OCI-LY7 (cell line): ENCODE measurements at regions not wholly inside any gene's neighbourhood (a gene's known extent, or its start where the extent isn't known, plus 50 kb on each side); places are given as distances from the start of the nearest gene placed in this dataset.
"Not testable (repeated sequence)": the region's sequence is repeated elsewhere in the genome, so short reads cannot be mapped to it uniquely, and the experiment has no call there.

Experiments
- BruUV-seq: library from RNA; stranded (reverse); fragments of 400-500 nt; replicated peaks from 2 replicates; lab custom pipeline; 2021; lab: Mats Ljungman, UMichigan
- CTCF ChIA-PET: fragments of 300-600 bp; sonication (Branson Sonifier 250); formaldehyde crosslinking; loops from one replicate; lab custom pipeline; 2022; ENCODE audit warnings: antibody characterized with exemption; ENCODE audit not compliant: unreplicated experiment; lab: Charles Lee
- POLR2A ChIA-PET: fragments of 300-600 bp; sonication (Branson Sonifier 250); formaldehyde crosslinking; loops from one replicate; lab custom pipeline; 2022; ENCODE audit warnings: antibody characterized with exemption; lab: Charles Lee
- DNase-seq: peaks from one replicate; pipeline ENCODE4 v3.0.0-alpha.2; 2015; ENCODE audit warnings: low spot score
- H2AFZ ChIP-seq: fragments of 200-600 bp; sonication (generic), shearing (Covaris generic); 2 replicates; pipeline ENCODE4 v1.6.1; 2014; ENCODE audit warnings: mild to moderate bottlenecking, antibody characterized with exemption, low read length, moderate library complexity
- H3K27ac ChIP-seq: fragments of 200-600 bp; sonication (generic); 2 replicates; pipeline ENCODE4 v1.5.1; 2014; ENCODE audit warnings: mixed run types, low read depth, mild to moderate bottlenecking, moderate library complexity, low read length, inconsistent platforms; ENCODE audit not compliant: poor library complexity, severe bottlenecking
- H3K36me3 ChIP-seq: fragments of 200-600 bp; sonication (generic); 2 replicates; pipeline ENCODE4 v1.6.1; 2014; ENCODE audit warnings: mild to moderate bottlenecking, antibody characterized with exemption, low read length, moderate library complexity, mixed read lengths; ENCODE audit not compliant: insufficient read depth
- H3K4me1 ChIP-seq: fragments of 200-600 bp; sonication (generic); 2 replicates; pipeline ENCODE4 v1.5.1; 2014; ENCODE audit warnings: mild to moderate bottlenecking, low read length; ENCODE audit not compliant: insufficient read depth, poor library complexity, severe bottlenecking
- H3K4me2 ChIP-seq: fragments of 200-600 bp; sonication (generic); 2 replicates; pipeline ENCODE4 v1.6.1; 2014; ENCODE audit warnings: mild to moderate bottlenecking, low read length
- H3K4me3 ChIP-seq: fragments of 200-600 bp; sonication (generic); 2 replicates; pipeline ENCODE4 v1.5.1; 2014; ENCODE audit warnings: mild to moderate bottlenecking, low read depth, low read length; ENCODE audit not compliant: poor library complexity, severe bottlenecking
- H3K79me2 ChIP-seq: fragments of 200-600 bp; sonication (generic); 2 replicates; pipeline ENCODE4 v1.6.1; 2016; ENCODE audit warnings: low read depth, mild to moderate bottlenecking, low read length, moderate library complexity, mixed read lengths; ENCODE audit not compliant: insufficient read depth
- H3K9me2 ChIP-seq: fragments of 200-600 bp; sonication (generic); 2 replicates; pipeline ENCODE4 v1.6.1; 2016; ENCODE audit warnings: mild to moderate bottlenecking, low read length, mixed read lengths; ENCODE audit not compliant: insufficient read depth
- H3K9me3 ChIP-seq: fragments of 200-600 bp; sonication (generic); 2 replicates; pipeline ENCODE4 v1.6.1; 2014; ENCODE audit warnings: mild to moderate bottlenecking, mixed run types, low read length, mixed read lengths
- H4K20me1 ChIP-seq: fragments of 200-600 bp; sonication (generic); 2 replicates; pipeline ENCODE4 v1.6.1; 2014; ENCODE audit warnings: mild to moderate bottlenecking, antibody characterized with exemption, low read length, moderate library complexity, mixed read lengths; ENCODE audit not compliant: insufficient read depth
- intact Hi-C: fragments of 100-400 bp; cut with micrococcal nuclease; formaldehyde crosslinking; loops from one replicate; pipeline ENCODE4 v1.10.0; 2022; ENCODE audit not compliant: unreplicated experiment

GRCh38 chr4:9076486-9076885 is 93.7 kb upstream of the FAM90A26 start:
- CTCF ChIA-PET, H3K36me3 ChIP-seq, H3K4me2 ChIP-seq, POLR2A ChIA-PET, H3K4me1 ChIP-seq, H3K4me3 ChIP-seq, BruUV-seq, H3K27ac ChIP-seq, H4K20me1 ChIP-seq, H3K79me2 ChIP-seq, DNase-seq, H2AFZ ChIP-seq, H3K9me3 ChIP-seq, intact Hi-C loops, H3K9me2 ChIP-seq: not testable (repeated sequence)

- H3K4me2 ChIP-seq, H3K9me3 ChIP-seq, BruUV-seq, H3K27ac ChIP-seq, H3K9me2 ChIP-seq, H3K4me3 ChIP-seq, POLR2A ChIA-PET, CTCF ChIA-PET, intact Hi-C loops, H4K20me1 ChIP-seq, H3K36me3 ChIP-seq, DNase-seq, H3K4me1 ChIP-seq, H2AFZ ChIP-seq, H3K79me2 ChIP-seq: not testable (repeated sequence)
Measured at GRCh38 chr4:9073371-9073770, 96.8 kb upstream of the FAM90A26 start.

GRCh38 chr4:9072521-9073220 is 97.5 kb upstream of the FAM90A26 start:
- H3K4me1 ChIP-seq, H3K36me3 ChIP-seq, POLR2A ChIA-PET, CTCF ChIA-PET, H3K27ac ChIP-seq, H3K4me3 ChIP-seq, H3K9me3 ChIP-seq, H2AFZ ChIP-seq, H3K4me2 ChIP-seq, BruUV-seq, DNase-seq, H3K79me2 ChIP-seq, H3K9me2 ChIP-seq, intact Hi-C loops, H4K20me1 ChIP-seq: not testable (repeated sequence)

GRCh38 chr4:9067923-9068322 is 102.3 kb upstream of the FAM90A26 start:
- H2AFZ ChIP-seq, H3K9me3 ChIP-seq, BruUV-seq, DNase-seq, H3K4me2 ChIP-seq, intact Hi-C loops, H3K27ac ChIP-seq, H3K79me2 ChIP-seq, H3K4me1 ChIP-seq, CTCF ChIA-PET, H3K36me3 ChIP-seq, H3K9me2 ChIP-seq, H4K20me1 ChIP-seq, H3K4me3 ChIP-seq, POLR2A ChIA-PET: not testable (repeated sequence)

- H3K4me2 ChIP-seq, intact Hi-C loops, H3K4me3 ChIP-seq, H3K79me2 ChIP-seq, BruUV-seq, DNase-seq, H3K9me2 ChIP-seq, POLR2A ChIA-PET, H3K27ac ChIP-seq, H3K4me1 ChIP-seq, H3K36me3 ChIP-seq, H2AFZ ChIP-seq, CTCF ChIA-PET, H4K20me1 ChIP-seq, H3K9me3 ChIP-seq: not testable (repeated sequence)
Measured at GRCh38 chr4:9063612-9064011, 106.6 kb upstream of the FAM90A26 start.

GRCh38 chr4:9024866-9025265 is 145.3 kb upstream of the FAM90A26 start:
- H3K27ac ChIP-seq, POLR2A ChIA-PET, H3K9me3 ChIP-seq, H3K4me1 ChIP-seq, BruUV-seq, H2AFZ ChIP-seq, H3K9me2 ChIP-seq, intact Hi-C loops, H4K20me1 ChIP-seq, DNase-seq, H3K36me3 ChIP-seq, H3K4me2 ChIP-seq, H3K79me2 ChIP-seq, H3K4me3 ChIP-seq, CTCF ChIA-PET: not testable (repeated sequence)
